ENCODE measurements at regions not wholly inside any gene's neighbourhood (a gene's known extent, or its start where the extent isn't known, plus 50 kb on each side); places are given as distances from the start of the nearest gene placed in this dataset.

DNA sequence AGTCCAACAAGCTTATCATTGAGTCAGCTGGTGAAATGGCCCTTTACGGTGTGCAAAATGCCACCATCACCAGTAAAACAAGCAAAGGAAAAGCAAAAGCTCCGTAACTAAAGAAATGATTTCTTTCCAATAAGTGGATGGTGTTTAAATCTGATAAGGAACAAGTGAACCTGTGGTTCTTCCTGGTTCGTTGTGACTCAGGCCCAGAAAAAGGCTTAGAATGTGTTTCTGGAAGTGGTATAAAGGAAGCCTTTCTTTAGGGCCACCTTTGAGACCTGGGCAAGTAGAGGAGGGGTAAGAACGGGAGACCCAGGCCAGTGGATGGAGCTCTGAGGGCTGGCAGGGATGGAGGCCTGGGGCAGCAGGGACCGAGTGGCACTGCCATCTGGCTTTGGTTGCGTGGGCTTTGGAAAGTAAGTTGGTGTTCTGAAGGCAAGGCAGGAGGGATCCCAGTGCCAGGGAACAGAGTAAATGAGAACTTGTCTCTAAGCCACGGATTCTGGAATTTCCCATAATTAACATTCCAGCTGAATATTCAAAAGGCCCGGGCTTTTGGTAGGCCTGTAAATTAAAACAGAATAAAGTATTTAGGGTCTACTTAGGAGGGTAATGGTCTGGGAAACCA, 87.9 kb upstream of the LMO4 start:
- TF ChIP-seq POLR2AphosphoS5 (IDR thresholded peaks at IDR 0.05), result no peak
- no peak for TF ChIP-seq EP300 (IDR thresholded peaks at IDR 0.05)
- TF ChIP-seq, protein P1, sequence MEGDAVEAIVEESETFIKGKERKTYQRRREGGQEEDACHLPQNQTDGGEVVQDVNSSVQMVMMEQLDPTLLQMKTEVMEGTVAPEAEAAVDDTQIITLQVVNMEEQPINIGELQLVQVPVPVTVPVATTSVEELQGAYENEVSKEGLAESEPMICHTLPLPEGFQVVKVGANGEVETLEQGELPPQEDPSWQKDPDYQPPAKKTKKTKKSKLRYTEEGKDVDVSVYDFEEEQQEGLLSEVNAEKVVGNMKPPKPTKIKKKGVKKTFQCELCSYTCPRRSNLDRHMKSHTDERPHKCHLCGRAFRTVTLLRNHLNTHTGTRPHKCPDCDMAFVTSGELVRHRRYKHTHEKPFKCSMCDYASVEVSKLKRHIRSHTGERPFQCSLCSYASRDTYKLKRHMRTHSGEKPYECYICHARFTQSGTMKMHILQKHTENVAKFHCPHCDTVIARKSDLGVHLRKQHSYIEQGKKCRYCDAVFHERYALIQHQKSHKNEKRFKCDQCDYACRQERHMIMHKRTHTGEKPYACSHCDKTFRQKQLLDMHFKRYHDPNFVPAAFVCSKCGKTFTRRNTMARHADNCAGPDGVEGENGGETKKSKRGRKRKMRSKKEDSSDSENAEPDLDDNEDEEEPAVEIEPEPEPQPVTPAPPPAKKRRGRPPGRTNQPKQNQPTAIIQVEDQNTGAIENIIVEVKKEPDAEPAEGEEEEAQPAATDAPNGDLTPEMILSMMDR (IDR thresholded peaks at IDR 0.05), result no peak

All from esophagus muscularis mucosa (tissue), 4 donors.